Neuronal stem cell (in vitro differentiated cells): ENCODE measurements at regions not wholly inside any gene's neighbourhood (a gene's known extent, or its start where the extent isn't known, plus 50 kb on each side); places are given as distances from the start of the nearest gene placed in this dataset.

Source experiments
- DNase-seq: peaks from one replicate; pipeline ENCODE4 v3.0.0-alpha.2; 2013; ENCODE audit warnings: low spot score
- H2AFZ ChIP-seq: one replicate; pipeline ENCODE4 v1.6.1; 2013; ENCODE audit warnings: mild to moderate bottlenecking, low read length, inconsistent platforms
- H2AK5ac ChIP-seq: 2 replicates; pipeline ENCODE4 v1.6.1; 2013; ENCODE audit warnings: low read depth, mild to moderate bottlenecking, inconsistent platforms, low read length, moderate library complexity, mixed read lengths
- H2BK120ac ChIP-seq: 2 replicates; pipeline ENCODE4 v1.6.1; 2013; ENCODE audit warnings: low read depth, mild to moderate bottlenecking, inconsistent platforms, low read length, moderate library complexity, mixed read lengths
- H2BK12ac ChIP-seq: one replicate; pipeline ENCODE4 v1.6.1; 2013; ENCODE audit warnings: low read length, inconsistent platforms
- H2BK15ac ChIP-seq: 2 replicates; pipeline ENCODE4 v1.6.1; 2013; ENCODE audit warnings: mild to moderate bottlenecking, low read length, inconsistent platforms, mixed read lengths
- H2BK5ac ChIP-seq: one replicate; pipeline ENCODE4 v1.6.1; 2013; ENCODE audit warnings: inconsistent platforms, mild to moderate bottlenecking, low read length, moderate library complexity
- H3K14ac ChIP-seq: one replicate; pipeline ENCODE4 v1.6.1; 2013; ENCODE audit warnings: low read length, inconsistent platforms
- H3K18ac ChIP-seq: 2 replicates; pipeline ENCODE4 v1.6.1; 2013; ENCODE audit warnings: low read length, inconsistent platforms
- H3K23ac ChIP-seq: 2 replicates; pipeline ENCODE4 v1.6.1; 2013; ENCODE audit warnings: low read depth, mild to moderate bottlenecking, mixed read lengths, low read length, inconsistent platforms; ENCODE audit not compliant: poor library complexity
- H3K27ac ChIP-seq: replicated peaks from 3 replicates; pipeline ENCODE4 v1.5.1; 2013; ENCODE audit warnings: low read length, inconsistent platforms
- H3K27me3 ChIP-seq, 3 experiments: 2 replicates each; pipeline ENCODE4 v1.6.1; 2013; ENCODE audit warnings: low read length in 3 of 3, mild to moderate bottlenecking in 2 of 3, inconsistent platforms in 1 of 3, low read depth in 1 of 3, mixed read lengths in 1 of 3, moderate library complexity in 1 of 3; ENCODE audit not compliant: control insufficient read depth in 3 of 3, insufficient read depth in 3 of 3
- H3K36me3 ChIP-seq, 2 donors: replicated peaks in 1 of 2; 2 replicates each; pipeline ENCODE4 v1.6.1; 2013; ENCODE audit warnings: low read length in 2 of 2; ENCODE audit not compliant: control insufficient read depth in 2 of 2, insufficient read depth in 2 of 2
- H3K4ac ChIP-seq: 2 replicates; pipeline ENCODE4 v1.6.1; 2013; ENCODE audit warnings: inconsistent platforms, mild to moderate bottlenecking, low read length, moderate library complexity
- H3K4me1 ChIP-seq, 2 donors: 1 replicate in 1 of 2; 2 replicates in 1 of 2; pipeline ENCODE4 v1.6.1; 2013; ENCODE audit warnings: low read length in 2 of 2, low read depth in 1 of 2; ENCODE audit not compliant: control insufficient read depth in 2 of 2, insufficient read depth in 1 of 2
- H3K4me2 ChIP-seq: one replicate; pipeline ENCODE4 v1.6.1; 2013; ENCODE audit warnings: mild to moderate bottlenecking, low read length, inconsistent platforms; ENCODE audit not compliant: insufficient read depth, poor library complexity, severe bottlenecking
- H3K4me3 ChIP-seq, 2 donors: 2 replicates each; pipeline ENCODE4 v1.5.1; 2013; ENCODE audit warnings: low read length in 2 of 2, mild to moderate bottlenecking in 2 of 2, inconsistent platforms in 1 of 2, moderate library complexity in 1 of 2
- H3K79me1 ChIP-seq: one replicate; pipeline ENCODE4 v1.6.1; 2013; ENCODE audit warnings: low read depth, mild to moderate bottlenecking, inconsistent platforms, low read length, moderate library complexity
- H3K9ac ChIP-seq: one replicate; pipeline ENCODE4 v1.6.1; 2013; ENCODE audit warnings: mild to moderate bottlenecking, low read depth, low read length, inconsistent platforms; ENCODE audit not compliant: poor library complexity
- H3K9me3 ChIP-seq, 2 donors: replicated peaks in 1 of 2; 2 replicates each; pipeline versions ENCODE3 to v1.6.1; 2013; ENCODE audit warnings: low read length in 2 of 2, mild to moderate bottlenecking in 2 of 2, inconsistent platforms in 1 of 2, low read depth in 1 of 2, mixed read lengths in 1 of 2, moderate library complexity in 1 of 2; ENCODE audit not compliant: control insufficient read depth in 2 of 2, insufficient read depth in 1 of 2
- H4K8ac ChIP-seq: one replicate; pipeline ENCODE4 v1.6.1; 2013; ENCODE audit warnings: low read depth, mild to moderate bottlenecking, inconsistent platforms, low read length, moderate library complexity
- H4K91ac ChIP-seq: one replicate; pipeline ENCODE4 v1.6.1; 2013; ENCODE audit warnings: low read length, low read depth, mild to moderate bottlenecking, inconsistent platforms; ENCODE audit not compliant: poor library complexity
- WGBS, 2 donors: extraction: QIAGEN DNeasy Blood & Tissue Kit; methylation state at CpG; one replicate each; pipeline ENCODE4 v1.1.7; 2013; ENCODE audit warnings: missing lambda C conversion rate in 2 of 2, mixed read lengths in 1 of 2; ENCODE audit not compliant: insufficient read length in 2 of 2, insufficient replicate concordance in 1 of 2; ENCODE audit errors: extremely low coverage in 2 of 2; 5-methylcytosine and 5-hydroxymethylcytosine counted together

- H3K79me1 ChIP-seq, result no peaks in the 10 kb centered on the region
- no peak overlapping the region for H3K4me3 ChIP-seq
- no peak overlapping the region for H2AFZ ChIP-seq
- H3K36me3 ChIP-seq, result no peaks in the 10 kb centered on the region
- no peak overlapping the region for H3K27ac ChIP-seq
- H2BK5ac ChIP-seq, result no peak overlapping the region
- H2BK12ac ChIP-seq, result no peak overlapping the region
- H3K9me3 ChIP-seq, result no peaks in the 10 kb centered on the region
- H2BK120ac ChIP-seq, result no peak overlapping the region
- no peak overlapping the region for H3K9ac ChIP-seq
- H4K91ac ChIP-seq, result no peak overlapping the region
- no peak overlapping the region for H3K4me2 ChIP-seq
- H3K18ac ChIP-seq, result no peak overlapping the region
- H3K27me3 ChIP-seq, result no peaks in the 10 kb centered on the region
- no peak overlapping the region for H3K23ac ChIP-seq
- H3K4ac ChIP-seq, result no peak overlapping the region
- DNase-seq, result no peak
- H2AK5ac ChIP-seq, result no peak overlapping the region
- H4K8ac ChIP-seq, result no peak overlapping the region
- no peak overlapping the region for H2BK15ac ChIP-seq
- WGBS, 2 donors, result no CpG with 5 or more reads among the region's 10 CpGs
- no peaks in the 10 kb centered on the region for H3K4me1 ChIP-seq
- H3K14ac ChIP-seq, result no peak overlapping the region
Measured at GRCh38 chr5:39761199-39761950, 336.6 kb upstream of the DAB2 start.

DNA sequence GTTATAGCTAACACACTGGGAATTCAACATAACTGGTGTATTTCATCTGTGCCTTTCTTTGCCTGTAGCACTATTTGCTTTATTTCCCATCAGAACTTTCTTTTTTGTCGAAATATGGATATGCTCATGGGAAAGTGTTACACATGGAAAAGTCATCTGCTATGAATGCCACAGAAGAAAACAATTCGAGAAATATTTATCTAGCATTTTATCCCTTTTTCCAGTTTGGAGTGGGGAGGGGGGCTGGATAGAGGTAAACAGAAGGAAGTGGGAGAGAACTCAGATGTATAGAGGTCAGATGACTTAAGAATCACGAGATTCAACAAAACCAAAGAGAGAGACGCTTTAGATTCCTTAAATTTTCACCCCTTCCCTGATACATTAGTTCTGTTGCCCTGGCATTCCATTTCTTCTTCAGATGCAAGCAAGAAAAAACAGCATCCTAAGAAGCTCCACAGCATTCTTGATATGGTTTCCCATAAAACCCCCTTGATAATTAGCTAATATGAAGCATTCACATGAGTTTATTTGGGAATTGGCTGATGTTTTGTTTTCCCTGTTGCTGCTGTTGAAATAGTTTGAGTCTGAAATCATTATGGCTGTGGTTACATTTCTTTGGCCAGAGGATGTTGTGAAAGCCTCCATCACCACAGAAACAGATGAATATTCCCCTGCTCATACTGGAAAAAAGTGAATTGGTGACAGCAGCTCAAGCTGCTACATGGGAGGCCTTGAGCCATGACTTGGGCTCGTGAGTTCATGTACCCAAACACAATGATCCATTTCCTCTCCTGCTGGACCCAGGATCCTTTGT is 335.8 kb upstream of the DAB2 start:
- H3K27ac ChIP-seq, result no peak overlapping the region
- H3K4me1 ChIP-seq, result no peaks in the 10 kb centered on the region
- no peak for DNase-seq

GRCh38 chr5:39759701-39760100 is 334.9 kb upstream of the DAB2 start:
- Histone ChIP-seq H4K8ac (no peak overlapping the region), H3K4ac (no peak overlapping the region), H2AFZ (no peak overlapping the region), H3K27ac (no peak overlapping the region), H3K36me3 (no peaks in the 10 kb centered on the region), H3K4me3 (no peak overlapping the region), H3K14ac (no peak overlapping the region), H3K9ac (no peak overlapping the region), H2BK15ac (no peak overlapping the region), H3K9me3 (no peaks in the 10 kb centered on the region), H3K18ac (no peak overlapping the region), H2BK120ac (no peak overlapping the region), H3K23ac (no peak overlapping the region), H2BK12ac (no peak overlapping the region), H2AK5ac (no peak overlapping the region), H3K79me1 (no peaks in the 10 kb centered on the region), H2BK5ac (no peak overlapping the region), H3K4me1 (no peaks in the 10 kb centered on the region), H3K4me2 (no peak overlapping the region), H4K91ac (no peak overlapping the region), H3K27me3 (no peaks in the 10 kb centered on the region)
- no peak for DNase-seq

More for the DNA sequence above, 335.8 kb upstream of the DAB2 start:
- Histone ChIP-seq H2BK120ac (no peak overlapping the region), H3K18ac (no peak overlapping the region), H2BK5ac (no peak overlapping the region), H3K36me3 (no peaks in the 10 kb centered on the region), H3K4me2 (no peak overlapping the region), H3K9ac (no peak overlapping the region), H2AFZ (no peak overlapping the region), H2BK12ac (no peak overlapping the region), H3K4ac (no peak overlapping the region), H4K91ac (no peak overlapping the region), H3K79me1 (no peaks in the 10 kb centered on the region), H3K9me3 (no peaks in the 10 kb centered on the region), H3K14ac (no peak overlapping the region), H4K8ac (no peak overlapping the region), H2BK15ac (no peak overlapping the region), H3K4me3 (no peak overlapping the region), H3K27me3 (no peaks in the 10 kb centered on the region), H2AK5ac (no peak overlapping the region), H3K23ac (no peak overlapping the region)
- no CpG with 5 or more reads among the region's 5 CpGs for WGBS, 2 donors

GRCh38 chr5:39758426-39758825 is 333.6 kb upstream of the DAB2 start:
- H3K4me3 ChIP-seq, result no peak overlapping the region
- WGBS, 2 donors, result no CpG with 5 or more reads among the region's 3 CpGs
- no peak overlapping the region for H2BK15ac ChIP-seq
- no peak overlapping the region for H3K23ac ChIP-seq
- H3K27ac ChIP-seq, result no peak overlapping the region
- H3K9ac ChIP-seq, result no peak overlapping the region
- no peak overlapping the region for H3K4ac ChIP-seq
- H2AFZ ChIP-seq, result no peak overlapping the region
- no peak overlapping the region for H2BK5ac ChIP-seq
- H2AK5ac ChIP-seq, result no peak overlapping the region
- H3K14ac ChIP-seq, result no peak overlapping the region
- no peaks in the 10 kb centered on the region for H3K36me3 ChIP-seq
- H3K27me3 ChIP-seq, result no peaks in the 10 kb centered on the region
- no peak overlapping the region for H4K91ac ChIP-seq
- H4K8ac ChIP-seq, result no peak overlapping the region
- no peak overlapping the region for H3K4me2 ChIP-seq
- H2BK120ac ChIP-seq, result no peak overlapping the region
- H3K9me3 ChIP-seq, result no peaks in the 10 kb centered on the region
- no peak overlapping the region for H2BK12ac ChIP-seq
- H3K79me1 ChIP-seq, result no peaks in the 10 kb centered on the region
- no peak for DNase-seq
- no peak overlapping the region for H3K18ac ChIP-seq
- H3K4me1 ChIP-seq, result no peaks in the 10 kb centered on the region
